ENCODE measurements at regions not wholly inside any gene's neighbourhood (a gene's known extent, or its start where the extent isn't known, plus 50 kb on each side); places are given as distances from the start of the nearest gene placed in this dataset.

GRCh38 chr1:244957525-244957924, 93.2 kb upstream of the HNRNPU start:
- no peaks in the 10 kb centered on the region for H3K4me1 ChIP-seq (ENCODE audit: control insufficient read depth, insufficient read depth, low read length)
- no peak overlapping the region for H3K27ac ChIP-seq (ENCODE audit: extremely low read depth, low read depth, low read length)
- TF ChIP-seq ZNF555 (tag by site-specific recombination; conservative IDR thresholded peaks at IDR 0.05): no peak
- no peak for TF ChIP-seq ZNF645 (tag by site-specific recombination; IDR thresholded peaks at IDR 0.05)
- no peak for TF ChIP-seq ZNF266 (tag by site-specific recombination; IDR thresholded peaks at IDR 0.05; ENCODE audit: low read depth)
- no peak for TF ChIP-seq ZNF791 (tag by site-specific recombination; IDR thresholded peaks at IDR 0.05)
- no peak for TF ChIP-seq ZNF23 (tag by site-specific recombination; IDR thresholded peaks at IDR 0.05; ENCODE audit: borderline replicate concordance)
- TF ChIP-seq FEZF1 (tag by site-specific recombination; IDR thresholded peaks at IDR 0.05): no peak
- TF ChIP-seq ZNF571 (tag by site-specific recombination; IDR thresholded peaks at IDR 0.05): no peak
- TF ChIP-seq ZNF701 (tag by site-specific recombination; IDR thresholded peaks at IDR 0.05): no peak
- TF ChIP-seq ZBTB20 (tag by site-specific recombination; IDR thresholded peaks at IDR 0.05): no peak
- TF ChIP-seq ZNF692 (tag by site-specific recombination; IDR thresholded peaks at IDR 0.05): no peak
- no peak for TF ChIP-seq ZNF514 (tag by site-specific recombination; IDR thresholded peaks at IDR 0.05)
- no peak for TF ChIP-seq PATZ1 (tag by site-specific recombination; IDR thresholded peaks at IDR 0.05)
- no peak for TF ChIP-seq ZNF792 (tag by site-specific recombination; IDR thresholded peaks at IDR 0.05)
- no peak for TF ChIP-seq HIC1 (tag by site-specific recombination; IDR thresholded peaks at IDR 0.05)
- no peak for TF ChIP-seq ZBTB8A (tag by site-specific recombination; IDR thresholded peaks at IDR 0.05)
- TF ChIP-seq ZNF580 (tag by site-specific recombination; IDR thresholded peaks at IDR 0.05): no peak
- TF ChIP-seq WT1 (tag by site-specific recombination; IDR thresholded peaks at IDR 0.05): no peak
- no peak for TF ChIP-seq PBX3 (CRISPR knock-in tag; IDR thresholded peaks at IDR 0.05)
- no peaks in the 10 kb centered on the region for H3K36me3 ChIP-seq (ENCODE audit: control insufficient read depth in 2 of 2, insufficient read depth in 1 of 2, low read length in 2 of 2)
- no peak overlapping the region for H3K4me3 ChIP-seq (ENCODE audit: low read depth, low read length)
- no peaks in the 10 kb centered on the region for H3K9me3 ChIP-seq (ENCODE audit: control insufficient read depth, insufficient read depth, low read depth, low read length)
- ChIA-PET CTCF (no interaction called here), POLR2A (no interaction called here)

GRCh38 chr1:244957122-244957521, 92.8 kb upstream of the HNRNPU start:
- Histone ChIP-seq H3K4me3 (ENCODE audit: low read depth, low read length) (no peak overlapping the region), H3K27ac (ENCODE audit: extremely low read depth, low read depth, low read length) (no peak overlapping the region), H3K36me3 (ENCODE audit: control insufficient read depth in 2 of 2, insufficient read depth in 1 of 2, low read length in 2 of 2) (no peaks in the 10 kb centered on the region), H3K9me3 (ENCODE audit: control insufficient read depth, insufficient read depth, low read depth, low read length) (no peaks in the 10 kb centered on the region), H3K4me1 (ENCODE audit: control insufficient read depth, insufficient read depth, low read length) (no peaks in the 10 kb centered on the region)
- CTCF ChIA-PET: no interaction called here
- POLR2A ChIA-PET: no interaction called here
- no peak for TF ChIP-seq ZNF19 (tag by site-specific recombination; IDR thresholded peaks at IDR 0.05; ENCODE audit: low read depth)
- no peak for TF ChIP-seq ZNF354C (tag by site-specific recombination; IDR thresholded peaks at IDR 0.05; ENCODE audit: borderline replicate concordance, low read depth)
- TF ChIP-seq ZNF404 (tag by site-specific recombination; IDR thresholded peaks at IDR 0.05): no peak
- TF ChIP-seq ZNF792 (tag by site-specific recombination; IDR thresholded peaks at IDR 0.05): no peak
- no peak for TF ChIP-seq ZNF23 (tag by site-specific recombination; IDR thresholded peaks at IDR 0.05; ENCODE audit: borderline replicate concordance)
- TF ChIP-seq ZNF433 (tag by site-specific recombination; IDR thresholded peaks at IDR 0.05; ENCODE audit: low read depth): no peak
- no peak for TF ChIP-seq ZNF10 (tag by site-specific recombination; IDR thresholded peaks at IDR 0.05)
- TF ChIP-seq AEBP2 (tag by site-specific recombination; IDR thresholded peaks at IDR 0.05; ENCODE audit: borderline replicate concordance): no peak
- TF ChIP-seq ZNF223 (tag by site-specific recombination; IDR thresholded peaks at IDR 0.05): no peak
- TF ChIP-seq OVOL3 (tag by site-specific recombination; IDR thresholded peaks at IDR 0.05): no peak
- TF ChIP-seq REPIN1 (tag by site-specific recombination; IDR thresholded peaks at IDR 0.05; ENCODE audit: low read depth): no peak
- no peak for TF ChIP-seq SCRT2 (tag by site-specific recombination; IDR thresholded peaks at IDR 0.05)

Data from HEK293 (cell line).